ENCODE measurements at regions not wholly inside any gene's neighbourhood (a gene's known extent, or its start where the extent isn't known, plus 50 kb on each side); places are given as distances from the start of the nearest gene placed in this dataset.
"Not testable (repeated sequence)": the region's sequence is repeated elsewhere in the genome, so short reads cannot be mapped to it uniquely, and the experiment has no call there.

- DNase-seq (ENCODE audit: low read depth in 2 of 2) = peak; percentile 56 to 72
These were observed 95.5 kb upstream of the PLEKHM1 start for GRCh38 chr17:45585794-45586650.

- not testable (repeated sequence) for DNase-seq (ENCODE audit: low read depth in 2 of 2)
These were observed 96.1 kb upstream of the PLEKHM1 start for GRCh38 chr17:45586651-45586934.

- peak; percentile 61 to 67 for DNase-seq (ENCODE audit: low read depth in 2 of 2)
These were observed 102.0 kb upstream of the PLEKHM1 start for GRCh38 chr17:45592433-45592923.

GRCh38 chr17:45596347-45596746 is 105.8 kb upstream of the PLEKHM1 start:
- DNase-seq (ENCODE audit: low read depth in 2 of 2) = not testable (repeated sequence)

GRCh38 chr17:45600052-45601012 is 109.8 kb upstream of the PLEKHM1 start:
- DNase-seq (ENCODE audit: low read depth in 2 of 2) = not testable (repeated sequence)

GRCh38 chr17:45601013-45601412 is 110.5 kb upstream of the PLEKHM1 start:
- DNase-seq (ENCODE audit: low read depth in 2 of 2) = not testable (repeated sequence)

GRCh38 chr17:45601605-45602539 is 111.4 kb upstream of the PLEKHM1 start:
- not testable (repeated sequence) for DNase-seq (ENCODE audit: low read depth in 2 of 2)

- not testable (repeated sequence) for DNase-seq (ENCODE audit: low read depth in 2 of 2)
These were observed 115.2 kb upstream of the PLEKHM1 start for GRCh38 chr17:45605751-45606150.

GRCh38 chr17:45619984-45620405 is 129.5 kb upstream of the PLEKHM1 start:
- DNase-seq (ENCODE audit: low read depth in 2 of 2) = peak; percentile 36 to 52

- not testable (repeated sequence) for DNase-seq (ENCODE audit: low read depth in 2 of 2)
These were observed 129.9 kb upstream of the PLEKHM1 start for GRCh38 chr17:45620468-45620867.

- DNase-seq (ENCODE audit: low read depth in 2 of 2) = not testable (repeated sequence)
These were observed 130.6 kb upstream of the PLEKHM1 start for GRCh38 chr17:45621087-45621486.

GRCh38 chr17:45622295-45622694 is 131.8 kb upstream of the PLEKHM1 start:
- DNase-seq (ENCODE audit: low read depth in 2 of 2) = not testable (repeated sequence)

- no peak for DNase-seq (ENCODE audit: low read depth in 2 of 2)
These were observed 137.5 kb upstream of the PLEKHM1 start for GRCh38 chr17:45628019-45628418.

- DNase-seq (ENCODE audit: low read depth in 2 of 2) = no peak
These were observed 141.4 kb upstream of the PLEKHM1 start for GRCh38 chr17:45631941-45632340.

- no peak for DNase-seq (ENCODE audit: low read depth in 2 of 2)
These were observed 144.7 kb upstream of the CRHR1 start for GRCh38 chr17:45639297-45639849.

- DNase-seq (ENCODE audit: low read depth in 2 of 2) = peak; percentile 78 to 84
These were observed 143.8 kb upstream of the CRHR1 start for GRCh38 chr17:45640141-45640850.

GRCh38 chr17:45641541-45641940 is 142.6 kb upstream of the CRHR1 start:
- DNase-seq (ENCODE audit: low read depth in 2 of 2) = no peak

GRCh38 chr17:45643591-45643990 is 140.5 kb upstream of the CRHR1 start:
- DNase-seq (ENCODE audit: low read depth in 2 of 2) = no peak

GRCh38 chr17:45644637-45645036 is 139.5 kb upstream of the CRHR1 start:
- not testable (repeated sequence) for DNase-seq (ENCODE audit: low read depth in 2 of 2)

- DNase-seq (ENCODE audit: low read depth in 2 of 2) = no peak
These were observed 138.8 kb upstream of the CRHR1 start for GRCh38 chr17:45645330-45645729.

Measured in lung microvascular endothelial cell (primary cell).